ENCODE measurements at regions not wholly inside any gene's neighbourhood (a gene's known extent, or its start where the extent isn't known, plus 50 kb on each side); places are given as distances from the start of the nearest gene placed in this dataset.

- 64 to 79% methylated on average over 3 to 6 of the region's 6 CpGs for WGBS, 2 donors
- no peaks in the 10 kb centered on the region for H3K9me3 ChIP-seq
- H3K4me1 ChIP-seq, result no peaks in the 10 kb centered on the region
- no peak for DNase-seq
- no peak overlapping the region for H3K27ac ChIP-seq
- H3K4me3 ChIP-seq, result no peak overlapping the region
- no peak for TF ChIP-seq POLR2A (IDR thresholded peaks at IDR 0.05)
- TF ChIP-seq, protein P1, sequence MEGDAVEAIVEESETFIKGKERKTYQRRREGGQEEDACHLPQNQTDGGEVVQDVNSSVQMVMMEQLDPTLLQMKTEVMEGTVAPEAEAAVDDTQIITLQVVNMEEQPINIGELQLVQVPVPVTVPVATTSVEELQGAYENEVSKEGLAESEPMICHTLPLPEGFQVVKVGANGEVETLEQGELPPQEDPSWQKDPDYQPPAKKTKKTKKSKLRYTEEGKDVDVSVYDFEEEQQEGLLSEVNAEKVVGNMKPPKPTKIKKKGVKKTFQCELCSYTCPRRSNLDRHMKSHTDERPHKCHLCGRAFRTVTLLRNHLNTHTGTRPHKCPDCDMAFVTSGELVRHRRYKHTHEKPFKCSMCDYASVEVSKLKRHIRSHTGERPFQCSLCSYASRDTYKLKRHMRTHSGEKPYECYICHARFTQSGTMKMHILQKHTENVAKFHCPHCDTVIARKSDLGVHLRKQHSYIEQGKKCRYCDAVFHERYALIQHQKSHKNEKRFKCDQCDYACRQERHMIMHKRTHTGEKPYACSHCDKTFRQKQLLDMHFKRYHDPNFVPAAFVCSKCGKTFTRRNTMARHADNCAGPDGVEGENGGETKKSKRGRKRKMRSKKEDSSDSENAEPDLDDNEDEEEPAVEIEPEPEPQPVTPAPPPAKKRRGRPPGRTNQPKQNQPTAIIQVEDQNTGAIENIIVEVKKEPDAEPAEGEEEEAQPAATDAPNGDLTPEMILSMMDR (IDR thresholded peaks at IDR 0.05), result no peak
- intact Hi-C loops (cut with DNase I), result no loop called here
- no peaks in the 10 kb centered on the region for H3K36me3 ChIP-seq
- no peaks in the 10 kb centered on the region for H3K27me3 ChIP-seq
Observed at GRCh38 chr2:47620770-47621437, 50.1 kb upstream of the KCNK12 start.
